Central memory CD4-positive, alpha-beta T cell (primary cell): ENCODE measurements at regions not wholly inside any gene's neighbourhood (a gene's known extent, or its start where the extent isn't known, plus 50 kb on each side); places are given as distances from the start of the nearest gene placed in this dataset.
"Not testable (repeated sequence)": the region's sequence is repeated elsewhere in the genome, so short reads cannot be mapped to it uniquely, and the experiment has no call there.

Source experiments
- DNase-seq: peaks from one replicate; pipeline ENCODE4 v3.0.0; 2022

DNA sequence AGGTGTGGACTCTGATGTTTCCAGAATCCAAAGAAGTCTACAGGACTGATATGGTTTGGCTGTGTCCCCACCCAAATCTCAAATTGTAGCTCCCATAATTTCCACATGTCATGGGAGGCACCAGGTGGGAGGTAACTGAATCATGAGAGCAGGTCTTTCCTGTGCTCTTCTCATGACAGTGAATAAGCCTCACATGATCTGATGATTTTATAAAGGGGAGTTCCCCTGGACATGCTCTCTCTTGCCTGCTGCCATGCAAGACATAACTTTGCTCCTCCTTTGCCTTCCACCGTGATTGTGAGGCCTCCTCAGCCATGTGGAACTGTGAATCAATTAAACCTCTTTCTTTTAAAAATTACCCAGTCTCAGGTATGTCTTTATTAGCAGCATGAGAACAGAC, 1205.3 kb downstream of the SLC16A7 start:
- not testable (repeated sequence) for DNase-seq

GRCh38 chr12:60803147-60803546, 1207.3 kb downstream of the SLC16A7 start:
- no peak for DNase-seq

GRCh38 chr12:60805364-60805763, 1209.5 kb downstream of the SLC16A7 start:
- DNase-seq: no peak

- DNase-seq: no peak
Observed at GRCh38 chr12:60819794-60820193, 1224.0 kb downstream of the SLC16A7 start.

GRCh38 chr12:60822580-60822979, 1226.8 kb downstream of the SLC16A7 start:
- DNase-seq: no peak

GRCh38 chr12:60830381-60830780, 1234.6 kb downstream of the SLC16A7 start:
- no peak for DNase-seq

- no peak for DNase-seq
Observed at GRCh38 chr12:60832290-60832689, 1236.5 kb downstream of the SLC16A7 start.

GRCh38 chr12:60834372-60834771, 1238.5 kb downstream of the SLC16A7 start:
- DNase-seq: no peak

- no peak for DNase-seq
Observed at GRCh38 chr12:60834806-60835205, 1239.0 kb downstream of the SLC16A7 start.

DNA sequence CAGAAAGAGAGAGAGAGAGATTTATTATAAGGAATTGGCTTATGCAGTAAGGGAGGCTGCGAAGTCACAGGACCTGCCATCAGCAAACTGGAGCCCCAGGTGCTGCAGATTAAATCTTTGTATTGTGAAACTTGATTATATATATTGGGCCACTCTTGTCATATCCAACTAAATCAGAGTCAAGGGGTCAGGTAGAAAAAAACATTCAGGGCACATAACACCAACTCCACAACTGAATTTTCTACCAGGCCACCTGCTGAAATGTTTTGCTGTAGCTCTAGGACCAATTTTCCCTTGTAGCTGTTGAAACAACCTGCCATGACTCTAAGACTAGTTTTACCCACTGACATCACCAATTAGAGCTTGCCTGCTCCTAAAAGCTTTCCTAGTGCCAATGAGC, 1240.8 kb downstream of the SLC16A7 start:
- DNase-seq: no peak

DNA sequence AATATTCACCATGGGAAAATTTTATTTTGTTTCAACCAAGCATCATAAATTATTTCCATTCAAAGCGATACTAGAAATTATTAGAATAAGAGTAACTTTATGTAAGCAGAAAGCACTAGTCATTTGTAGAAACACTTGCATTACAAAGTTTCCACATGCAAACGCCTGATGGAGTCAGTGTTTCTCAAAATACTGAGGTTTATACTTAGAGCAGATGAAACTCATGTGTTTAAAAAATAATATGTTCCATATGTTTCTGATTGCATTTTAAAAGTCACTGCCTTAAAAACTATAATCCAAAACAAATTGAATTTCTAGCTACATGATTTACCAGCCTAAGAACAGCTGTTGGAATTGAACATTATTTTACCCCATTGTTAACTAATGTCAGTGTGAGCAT, 1246.4 kb downstream of the SLC16A7 start:
- no peak for DNase-seq

GRCh38 chr12:60844101-60844500, 1248.3 kb downstream of the SLC16A7 start:
- no peak for DNase-seq

- no peak for DNase-seq
Observed at GRCh38 chr12:60844875-60845274, 1249.0 kb downstream of the SLC16A7 start.

GRCh38 chr12:60845696-60846095, 1249.9 kb downstream of the SLC16A7 start:
- DNase-seq: no peak

- DNase-seq: no peak
Observed at GRCh38 chr12:60847281-60847680, 1251.5 kb downstream of the SLC16A7 start.

- no peak for DNase-seq
Observed at GRCh38 chr12:60849723-60850122, 1253.9 kb downstream of the SLC16A7 start.

DNA sequence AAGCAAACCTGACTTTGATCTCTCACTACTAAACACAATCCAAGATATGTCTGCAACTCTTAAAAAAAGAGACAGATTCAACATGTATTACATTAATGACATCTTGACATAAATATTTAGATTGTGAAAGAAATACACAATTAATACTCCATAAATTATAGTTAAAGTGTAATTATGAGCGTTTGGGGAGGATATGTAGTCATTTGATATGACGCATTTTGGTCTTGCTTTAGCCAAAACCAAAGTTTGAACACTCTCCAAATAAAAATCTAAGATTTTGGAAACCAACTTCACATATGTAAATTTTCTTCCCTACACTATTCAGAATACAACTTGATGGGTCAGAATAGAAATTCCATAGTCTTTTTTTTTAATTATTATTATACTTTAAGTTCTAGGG, 1257.6 kb downstream of the SLC16A7 start:
- no peak for DNase-seq

DNA sequence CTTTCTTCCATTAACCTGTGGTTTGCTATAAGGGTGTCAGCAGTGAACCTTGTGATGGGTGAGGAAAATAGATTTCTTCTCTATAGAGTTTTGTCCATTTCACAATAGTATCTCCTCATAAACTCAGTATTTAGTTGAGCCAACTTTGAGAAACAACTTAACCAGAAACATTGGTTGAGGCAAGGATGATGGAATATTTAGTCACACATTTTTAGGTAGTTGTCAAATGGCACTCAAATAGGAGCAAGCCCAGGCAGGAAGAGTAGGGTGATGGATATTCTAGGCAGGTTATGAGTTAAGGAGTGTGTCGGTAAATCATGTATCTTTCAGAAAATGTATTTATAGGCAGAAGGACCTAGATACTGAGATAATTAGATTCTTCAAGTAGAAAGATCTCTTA, 1267.6 kb downstream of the SLC16A7 start:
- no peak for DNase-seq

- DNase-seq: no peak
Observed at GRCh38 chr12:60872219-60872618, 1276.4 kb downstream of the SLC16A7 start.

DNA sequence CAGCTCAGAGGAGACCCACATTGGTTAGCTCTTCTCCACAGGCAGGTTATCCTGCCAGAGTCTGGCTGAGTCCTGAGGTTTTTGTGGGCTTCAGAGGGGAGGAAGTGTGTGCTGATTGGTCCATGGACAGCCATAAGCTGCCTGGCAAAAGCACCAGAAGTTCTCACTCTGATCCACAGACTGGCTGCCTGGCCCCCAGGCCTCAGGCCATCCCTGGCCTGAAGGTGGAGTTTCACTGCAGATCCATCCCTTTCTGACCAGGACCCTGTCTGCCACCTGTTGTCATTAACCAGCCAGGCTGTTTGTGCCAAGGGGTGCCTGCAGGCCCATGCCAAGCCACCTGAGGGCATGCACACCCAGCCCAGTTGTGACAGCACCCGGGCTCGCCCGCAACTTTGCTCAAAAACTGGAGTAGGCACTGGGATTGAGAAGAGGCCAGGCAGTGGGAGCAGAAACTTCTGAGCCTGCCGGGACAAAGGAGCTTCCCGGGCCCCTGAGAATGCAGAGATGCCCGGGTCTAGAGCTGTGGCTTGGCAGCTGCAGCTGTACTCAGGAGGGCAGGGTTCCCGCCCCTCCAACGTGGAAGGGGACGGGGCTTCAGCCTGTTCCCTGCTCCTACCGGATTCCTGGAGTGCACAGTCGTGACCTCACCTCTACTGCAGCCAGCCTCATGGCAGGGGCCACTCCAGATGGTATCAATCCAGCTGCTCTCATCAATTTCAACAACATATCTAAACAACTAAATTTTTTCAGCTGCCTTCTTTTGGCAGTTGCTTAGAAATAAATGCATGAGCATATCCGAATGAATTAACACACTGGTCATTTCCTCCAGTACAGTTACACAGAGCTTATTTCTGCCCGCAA, 1277.3 kb downstream of the SLC16A7 start:
- no peak for DNase-seq

DNA sequence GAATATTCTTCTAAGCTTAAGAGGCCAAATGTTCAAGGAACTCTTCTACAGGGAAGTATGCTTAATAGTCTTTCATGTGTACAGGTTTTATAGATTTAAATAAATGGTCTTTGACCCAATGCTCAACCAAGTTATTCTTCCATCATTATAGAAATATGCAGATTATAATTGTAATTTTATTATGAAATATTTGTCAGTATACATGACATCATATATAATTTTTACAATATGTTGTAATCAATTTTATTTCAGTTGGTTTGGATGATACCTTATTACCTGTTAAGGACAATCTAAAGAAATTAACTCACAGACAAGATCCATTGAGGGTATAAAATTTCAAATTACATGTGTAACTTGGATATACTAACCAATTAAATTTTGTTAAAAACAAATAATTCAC, 1278.3 kb downstream of the SLC16A7 start:
- no peak for DNase-seq

GRCh38 chr12:60920841-60921495, 1325.1 kb downstream of the SLC16A7 start:
- DNase-seq: no peak

GRCh38 chr12:60921541-60921940, 1325.7 kb downstream of the SLC16A7 start:
- no peak for DNase-seq

DNA sequence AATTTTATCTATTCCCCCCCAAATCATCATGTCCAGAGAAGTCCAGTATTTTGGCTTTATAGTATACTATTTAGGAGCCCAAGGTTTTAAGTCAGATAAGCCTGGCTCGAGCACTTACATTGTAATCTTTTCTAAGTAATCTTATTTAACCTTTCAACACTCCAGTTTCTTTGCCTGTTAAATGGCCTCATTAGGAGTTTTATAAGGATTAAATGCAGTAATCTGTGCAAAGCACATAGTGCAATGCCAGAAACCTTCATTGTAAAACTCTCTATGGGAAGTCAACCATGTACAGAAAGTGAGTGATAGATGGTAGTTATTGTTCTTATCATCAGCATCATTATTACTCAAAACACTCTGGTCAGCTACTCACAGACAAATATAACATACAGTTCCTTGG, 1330.4 kb downstream of the SLC16A7 start:
- no peak for DNase-seq
